Esophagus mucosa (tissue), 1 donor: ENCODE measurements at regions not wholly inside any gene's neighbourhood (a gene's known extent, or its start where the extent isn't known, plus 50 kb on each side); places are given as distances from the start of the nearest gene placed in this dataset.
"Not testable (repeated sequence)": the region's sequence is repeated elsewhere in the genome, so short reads cannot be mapped to it uniquely, and the experiment has no call there.

ENCODE experiments used
- ATAC-seq: fragments of 200-7000 bp; cut with Tn5 transposase; one replicate; pipeline ENCODE4 v1.9.1; 2020
- donor health status: DM: yes; HTN: yes; CAD: no.

DNA sequence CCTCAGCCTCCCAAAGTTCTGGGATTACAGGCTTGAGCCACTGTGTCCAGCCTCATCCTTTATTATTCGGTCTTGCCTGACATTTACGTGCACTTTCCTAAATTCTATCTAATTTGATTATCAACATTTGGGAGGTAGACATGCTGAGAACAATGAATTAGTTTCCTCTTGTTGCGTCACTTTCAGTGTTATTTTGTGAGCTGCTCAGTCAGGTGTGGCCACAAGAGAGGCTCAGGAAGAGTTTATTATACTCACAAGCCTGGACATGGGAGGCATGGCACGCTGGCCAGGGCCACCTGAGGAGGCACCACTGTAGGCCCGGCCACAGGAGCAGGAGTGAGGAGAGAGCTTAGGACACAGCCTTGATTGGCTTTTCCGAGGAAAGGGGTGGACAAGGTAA is 59.7 kb upstream of the RBFOX2 start:
- peak; percentile 81 for ATAC-seq

DNA sequence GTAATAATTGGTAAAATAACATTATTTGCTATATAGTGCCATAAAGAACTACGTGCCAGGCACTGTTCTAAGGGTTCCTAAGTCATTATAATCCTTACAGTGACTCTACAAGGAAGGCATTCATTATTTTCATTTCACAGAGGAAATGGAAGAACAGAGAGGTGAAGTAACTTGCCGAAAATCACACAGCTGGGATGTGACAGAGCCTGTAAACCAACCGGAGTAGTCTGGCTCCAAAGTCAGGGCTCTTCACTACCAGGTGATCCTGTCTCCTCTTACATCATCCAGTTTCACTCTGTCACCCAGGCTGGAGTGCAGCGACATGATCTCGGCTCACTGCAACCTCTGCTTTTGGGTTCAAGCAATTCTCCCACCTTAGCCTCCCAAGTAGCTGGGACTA is 59.2 kb upstream of the RBFOX2 start:
- ATAC-seq: peak; percentile 89

DNA sequence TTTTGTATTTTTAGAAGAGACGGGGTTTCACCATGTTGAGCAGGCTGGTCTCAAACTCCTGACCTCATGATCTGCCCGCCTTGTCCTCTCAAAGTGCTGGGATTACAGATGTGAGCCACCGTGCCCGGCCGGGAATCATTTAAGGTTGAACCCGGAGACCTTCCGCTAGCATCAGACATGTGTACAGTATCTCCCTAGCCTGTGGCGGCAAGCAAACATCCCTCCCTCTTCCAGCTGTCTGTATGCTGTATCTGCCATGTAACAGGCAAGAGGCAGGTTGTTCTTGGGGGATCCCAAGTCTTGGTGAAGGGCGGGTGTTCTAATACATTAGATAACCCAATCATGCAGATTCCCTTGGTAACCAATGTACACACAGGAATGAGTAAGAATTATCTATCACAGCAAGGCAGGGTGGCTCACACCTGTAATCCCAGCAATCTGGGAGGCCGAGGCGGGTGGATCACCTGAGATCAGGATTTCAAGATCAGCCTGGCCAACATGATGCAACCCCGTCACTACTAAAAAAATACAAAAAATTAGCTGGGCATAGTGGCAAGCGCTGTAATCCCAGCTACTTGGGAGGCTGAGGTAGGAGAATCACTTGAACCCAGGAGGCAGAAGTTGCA is 58.1 kb upstream of the RBFOX2 start:
- no peak for ATAC-seq

DNA sequence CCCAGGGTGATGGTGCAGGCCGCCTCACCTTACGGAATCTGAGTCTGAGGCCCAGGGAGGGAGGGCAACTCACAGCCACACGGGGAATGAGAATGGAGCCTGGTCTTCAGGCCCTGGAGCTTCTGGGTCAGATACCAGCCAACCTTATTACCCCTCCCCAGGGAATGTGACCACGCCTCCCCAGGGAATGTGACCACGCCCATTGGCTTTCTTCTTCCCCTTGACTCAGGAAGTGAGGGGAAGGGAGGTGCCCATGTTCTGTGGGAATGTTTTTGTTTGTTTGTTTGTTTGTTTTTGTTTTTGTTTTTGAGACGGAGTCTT is 57.5 kb upstream of the RBFOX2 start:
- ATAC-seq: peak; percentile 6

DNA sequence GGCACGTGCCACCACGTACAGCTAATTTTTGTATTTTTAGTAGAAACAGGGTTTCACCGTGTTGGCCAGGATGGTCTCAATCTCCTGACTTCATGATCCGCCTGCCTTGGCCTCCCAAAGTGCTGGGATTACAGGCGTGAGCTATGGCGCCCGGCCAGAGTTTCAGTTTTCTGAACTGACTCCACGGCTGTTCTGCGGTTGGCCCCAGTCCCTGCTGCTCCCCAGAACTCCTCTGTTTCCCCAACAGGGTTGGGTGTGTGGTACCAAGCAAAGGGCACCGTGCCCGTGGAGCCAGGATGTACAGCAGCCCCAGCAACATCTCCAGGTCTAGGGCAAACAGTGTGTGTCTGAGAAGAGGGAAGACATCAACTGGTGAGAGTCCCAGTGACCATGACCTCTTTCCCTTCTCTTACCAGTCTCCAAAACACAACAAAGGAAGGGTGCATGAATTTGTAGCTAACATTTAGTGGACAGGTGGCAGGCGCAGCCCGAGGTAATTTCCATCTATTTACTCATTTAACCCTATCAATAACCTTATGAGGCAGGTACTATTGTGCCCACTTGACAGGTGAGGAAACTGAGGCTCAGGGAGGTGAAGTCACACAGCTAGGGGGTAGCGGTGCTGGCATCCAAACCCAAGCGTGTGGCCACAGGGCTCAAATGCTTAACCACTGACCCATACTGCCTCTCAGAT is 57.0 kb upstream of the RBFOX2 start:
- ATAC-seq: no peak

DNA sequence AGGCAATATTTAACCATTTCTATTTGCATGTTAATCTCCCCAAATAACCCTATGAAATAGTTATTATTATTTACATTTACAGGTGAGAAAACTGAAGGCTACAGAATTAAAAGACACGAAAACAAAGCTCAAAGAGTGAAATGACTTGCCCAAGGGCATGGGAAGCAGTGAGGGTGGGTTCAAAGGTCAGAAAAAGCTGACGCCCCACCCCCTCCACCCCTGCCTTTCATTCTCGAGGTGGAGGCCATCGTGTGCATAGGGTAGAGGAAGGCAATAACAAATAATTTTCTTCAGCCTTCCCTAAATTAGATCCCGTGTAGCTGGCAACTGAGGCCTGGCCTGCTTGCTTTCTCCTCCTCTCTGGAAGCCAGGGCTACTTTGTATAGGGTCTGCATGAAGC is 56.1 kb upstream of the RBFOX2 start:
- ATAC-seq: no peak

DNA sequence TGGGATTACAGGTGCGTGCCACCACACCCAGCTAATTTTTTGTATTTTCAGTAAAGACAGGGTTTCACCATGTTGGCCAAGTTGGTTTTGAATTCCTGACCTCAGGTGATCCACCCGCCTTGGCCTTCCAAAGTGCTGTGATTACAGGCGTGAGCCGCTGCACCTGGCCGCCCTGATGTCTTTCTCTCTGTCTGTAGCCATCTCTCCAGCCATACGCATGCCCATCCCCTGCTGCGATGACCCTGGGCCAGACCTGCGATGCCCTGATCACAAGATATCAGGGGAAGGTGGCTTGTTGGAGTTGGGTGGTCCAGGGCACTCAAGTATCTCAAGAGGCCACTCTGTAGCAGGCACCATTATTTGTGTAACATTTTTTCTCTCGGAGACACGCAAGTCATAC is 54.4 kb upstream of the RBFOX2 start:
- no peak for ATAC-seq

DNA sequence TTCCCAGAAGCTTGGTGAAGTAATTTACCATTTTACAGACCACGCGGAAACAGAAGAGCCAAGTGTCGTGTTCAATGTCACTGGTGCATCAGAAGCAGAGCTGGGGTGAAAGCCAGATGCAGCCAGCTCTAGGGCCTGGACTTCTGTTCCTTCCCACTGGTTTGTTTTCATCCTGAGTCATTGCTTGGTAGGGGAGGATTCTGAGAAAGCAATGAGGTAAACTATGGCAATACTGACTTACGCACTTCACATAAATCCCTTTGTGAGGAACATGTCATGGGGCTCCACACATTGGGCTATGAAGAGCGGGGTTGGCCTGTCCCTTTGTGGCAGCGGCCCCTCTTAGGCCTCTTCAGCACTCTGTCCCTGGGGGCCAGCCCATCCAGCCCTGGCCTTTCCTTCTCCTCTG is 52.4 kb upstream of the RBFOX2 start:
- ATAC-seq: peak; percentile 59

DNA sequence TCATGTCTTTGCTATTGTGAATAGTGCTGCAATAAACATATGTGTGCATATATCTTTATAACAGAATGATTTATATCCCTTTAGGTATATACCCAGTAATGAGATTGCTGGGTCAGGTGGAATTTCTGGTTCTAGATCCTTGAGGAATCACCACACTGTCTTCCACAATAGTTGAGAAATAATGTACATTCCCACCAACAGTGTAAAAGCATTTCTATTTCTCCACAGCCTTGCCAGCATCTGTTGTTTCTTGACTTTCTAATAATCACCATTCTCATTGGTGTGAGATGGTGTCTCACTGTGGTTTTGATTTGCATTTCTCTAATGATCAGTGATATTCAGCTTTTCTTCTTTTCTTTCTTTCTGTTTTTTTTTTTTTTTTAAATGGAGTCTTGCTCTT is 51.7 kb upstream of the RBFOX2 start:
- not testable (repeated sequence) for ATAC-seq

DNA sequence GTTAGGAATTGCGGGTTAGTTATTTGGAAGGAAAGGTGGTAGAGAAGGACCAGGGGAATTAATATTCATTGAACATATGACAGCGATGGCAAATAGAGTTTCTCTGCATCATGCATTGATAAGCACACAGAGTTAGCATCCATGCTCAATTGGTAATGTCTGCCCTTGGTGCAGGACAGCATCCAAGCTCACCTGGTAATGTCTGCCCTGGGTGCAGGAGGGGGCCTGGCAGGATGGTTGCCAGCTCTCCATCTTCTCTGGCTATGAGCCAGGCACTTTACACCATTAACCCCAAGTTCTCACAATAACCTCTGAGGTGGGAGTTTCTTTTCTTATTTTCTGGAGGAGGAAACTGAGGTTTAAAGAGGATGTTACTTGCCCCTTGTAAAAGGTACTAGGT is 50.4 kb upstream of the RBFOX2 start:
- no peak for ATAC-seq
